GM23248 (cell line): ENCODE measurements at regions not wholly inside any gene's neighbourhood (a gene's known extent, or its start where the extent isn't known, plus 50 kb on each side); places are given as distances from the start of the nearest gene placed in this dataset.

Source experiments
- DNase-seq: peaks from one replicate; pipeline ENCODE4 v3.0.0-alpha.2; 2015
- H2AFZ ChIP-seq: fragments of 200-600 bp; sonication (generic); 2 replicates; pipeline ENCODE4 v1.6.1; 2016; ENCODE audit warnings: antibody characterized with exemption
- H3F3A ChIP-seq: fragments of 200-600 bp; sonication (generic); 2 replicates; pipeline ENCODE4 v1.6.1; 2016; ENCODE audit warnings: mild to moderate bottlenecking, antibody characterized with exemption, mixed run types; ENCODE audit not compliant: insufficient read depth
- H3K27ac ChIP-seq: fragments of 200-600 bp; sonication (generic); 2 replicates; pipeline ENCODE4 v1.5.1; 2016; ENCODE audit warnings: mild to moderate bottlenecking
- H3K27me3 ChIP-seq: fragments of 200-600 bp; sonication (generic); replicated peaks from 2 replicates; pipeline ENCODE4 v1.6.1; 2016; ENCODE audit warnings: mild to moderate bottlenecking; ENCODE audit not compliant: insufficient read depth
- H3K36me3 ChIP-seq: fragments of 200-600 bp; sonication (generic); 2 replicates; pipeline ENCODE4 v1.6.1; 2016; ENCODE audit warnings: low read depth, mild to moderate bottlenecking
- H3K4me1 ChIP-seq: fragments of 200-600 bp; sonication (generic); 2 replicates; pipeline ENCODE4 v1.6.1; 2016; ENCODE audit warnings: mild to moderate bottlenecking; ENCODE audit not compliant: insufficient read depth
- H3K4me2 ChIP-seq: fragments of 200-600 bp; sonication (generic); one replicate; pipeline ENCODE4 v1.6.1; 2016; ENCODE audit warnings: mild to moderate bottlenecking; ENCODE audit not compliant: unreplicated experiment
- H3K4me3 ChIP-seq: fragments of 200-600 bp; sonication (generic); 2 replicates; pipeline ENCODE4 v1.5.1; 2016; ENCODE audit warnings: mild to moderate bottlenecking
- H3K79me2 ChIP-seq: fragments of 200-600 bp; sonication (generic); 2 replicates; pipeline ENCODE4 v1.6.1; 2016; ENCODE audit warnings: mild to moderate bottlenecking; ENCODE audit not compliant: insufficient read depth
- H3K9ac ChIP-seq: fragments of 200-600 bp; sonication (generic); 2 replicates; pipeline ENCODE4 v1.6.1; 2016; ENCODE audit warnings: mild to moderate bottlenecking
- H3K9me2 ChIP-seq: fragments of 200-600 bp; sonication (generic); 2 replicates; pipeline ENCODE4 v1.6.1; 2016; ENCODE audit warnings: mixed run types, mild to moderate bottlenecking, moderate library complexity; ENCODE audit not compliant: insufficient read depth
- H3K9me3 ChIP-seq: fragments of 200-600 bp; sonication (generic); one replicate; pipeline ENCODE4 v1.6.1; 2017; ENCODE audit warnings: low read depth
- H4K20me1 ChIP-seq: fragments of 200-600 bp; sonication (generic); 2 replicates; pipeline ENCODE4 v1.6.0; 2016; ENCODE audit not compliant: insufficient read depth
- EZH2 ChIP-seq: fragments of 200-600 bp; sonication (generic); IDR thresholded peaks from 2 replicates; pipeline ENCODE4 v1.6.1; 2018; ENCODE audit warnings: antibody characterized with exemption, mild to moderate bottlenecking; ENCODE audit not compliant: insufficient read depth, poor library complexity, severe bottlenecking
- EZH2phosphoT487 ChIP-seq: fragments of 200-600 bp; sonication (generic); IDR thresholded peaks from 2 replicates; pipeline ENCODE4 v1.6.1; 2018; ENCODE audit warnings: antibody characterized with exemption, moderate library complexity, mild to moderate bottlenecking, low read depth; ENCODE audit not compliant: insufficient read depth
- WGBS, 2 experiments: methylation state at CpG; one replicate each; pipeline ENCODE4 v1.1.6; 2015 to 2017; ENCODE audit warnings: low lambda C conversion rate in 2 of 2, low coverage in 1 of 2; ENCODE audit errors: missing lambda C conversion rate in 2 of 2; 5-methylcytosine and 5-hydroxymethylcytosine counted together
- in situ Hi-C: fragments of 300-500 bp; cut with MboI; formaldehyde crosslinking; loops from 2 replicates; pipeline ENCODE4 v1.15.0; 2020

GRCh38 chr2:236405357-236405756 is 141.2 kb upstream of the ASB18 start:
- in situ Hi-C loops = no loop called here
- H3K4me3 ChIP-seq = no peak overlapping the region
- H3K4me1 ChIP-seq = no peaks in the 10 kb centered on the region
- H2AFZ ChIP-seq = no peak overlapping the region
- no peaks in the 10 kb centered on the region for H3K36me3 ChIP-seq
- no peaks in the 10 kb centered on the region for H4K20me1 ChIP-seq
- no peak overlapping the region for H3K4me2 ChIP-seq
- no peak for DNase-seq
- H3K9me3 ChIP-seq = no peaks in the 10 kb centered on the region
- TF ChIP-seq EZH2phosphoT487 (no peak), EZH2 (no peak)
- no peaks in the 10 kb centered on the region for H3F3A ChIP-seq
- no peaks in the 10 kb centered on the region for H3K27me3 ChIP-seq
- H3K9ac ChIP-seq = no peak overlapping the region
- no peak overlapping the region for H3K27ac ChIP-seq
- no peaks in the 10 kb centered on the region for H3K9me2 ChIP-seq
- WGBS, 2 experiments = 61% methylated on average over 8 of the region's 8 CpGs
- no peaks in the 10 kb centered on the region for H3K79me2 ChIP-seq

- no peaks in the 10 kb centered on the region for H3K36me3 ChIP-seq
- no peaks in the 10 kb centered on the region for H3K79me2 ChIP-seq
- H3K4me1 ChIP-seq = no peaks in the 10 kb centered on the region
- no peak overlapping the region for H3K4me2 ChIP-seq
- no peak overlapping the region for H3K4me3 ChIP-seq
- in situ Hi-C loops = no loop called here
- TF ChIP-seq EZH2 (no peak), EZH2phosphoT487 (no peak)
- DNase-seq = no peak
- no peak overlapping the region for H3K9ac ChIP-seq
- no peaks in the 10 kb centered on the region for H4K20me1 ChIP-seq
- 59 to 61% methylated on average over 7 of the region's 7 CpGs for WGBS, 2 experiments
- no peak overlapping the region for H2AFZ ChIP-seq
- no peak overlapping the region for H3K27ac ChIP-seq
- H3K27me3 ChIP-seq = 0 out of 2 replicates have a peak, but pooled peaks cover 3% of the 10 kb centered on the region
- H3F3A ChIP-seq = no peaks in the 10 kb centered on the region
- H3K9me2 ChIP-seq = no peaks in the 10 kb centered on the region
- no peaks in the 10 kb centered on the region for H3K9me3 ChIP-seq
These were observed 143.9 kb upstream of the ASB18 start for GRCh38 chr2:236408090-236408489.

DNA sequence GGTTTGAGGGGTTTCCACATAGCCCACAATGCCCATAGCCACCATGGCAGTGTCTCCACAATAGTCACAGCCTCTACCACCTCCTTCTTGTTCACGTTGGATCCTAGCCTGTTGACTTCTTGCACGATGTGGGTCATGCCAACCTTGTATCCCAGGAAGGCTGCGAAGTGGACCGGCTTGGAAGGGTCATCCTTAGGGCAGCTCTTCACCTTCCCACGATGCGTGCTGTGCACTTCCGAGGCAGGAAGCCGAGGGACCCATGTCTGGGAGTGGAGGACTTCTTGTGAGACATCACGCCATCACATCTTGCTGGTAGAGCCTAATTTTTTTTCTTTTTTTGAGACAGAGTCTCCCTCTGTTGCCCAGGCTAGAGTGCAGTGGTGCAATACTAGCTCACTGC is 144.6 kb upstream of the ASB18 start:
- no peak for TF ChIP-seq EZH2phosphoT487
- TF ChIP-seq EZH2 = no peak
- H3K9me2 ChIP-seq = no peaks in the 10 kb centered on the region
- H3K9ac ChIP-seq = no peak overlapping the region
- H3K27ac ChIP-seq = no peak overlapping the region
- 43 to 51% methylated on average over 8 to 9 of the region's 9 CpGs for WGBS, 2 experiments
- no peaks in the 10 kb centered on the region for H4K20me1 ChIP-seq
- no peaks in the 10 kb centered on the region for H3F3A ChIP-seq
- H3K27me3 ChIP-seq = peaks cover 10% of the 10 kb centered on the region; the same call in 1 of the 2 replicates
- H3K4me3 ChIP-seq = no peak overlapping the region
- H3K36me3 ChIP-seq = no peaks in the 10 kb centered on the region
- no peak overlapping the region for H2AFZ ChIP-seq
- DNase-seq = no peak
- no peaks in the 10 kb centered on the region for H3K9me3 ChIP-seq
- no peaks in the 10 kb centered on the region for H3K79me2 ChIP-seq
- no peak overlapping the region for H3K4me2 ChIP-seq
- in situ Hi-C loops = no loop called here
- no peaks in the 10 kb centered on the region for H3K4me1 ChIP-seq

GRCh38 chr2:236415684-236416444 is 151.7 kb upstream of the ASB18 start:
- Histone ChIP-seq H3K4me1 (no peaks in the 10 kb centered on the region), H3K9me2 (no peaks in the 10 kb centered on the region), H3K9ac (no peak overlapping the region), H3K27me3 (peaks cover 21% of the 10 kb centered on the region), H4K20me1 (no peaks in the 10 kb centered on the region), H3K4me3 (no peak overlapping the region), H3K9me3 (no peaks in the 10 kb centered on the region), H3K36me3 (no peaks in the 10 kb centered on the region), H2AFZ (no peak overlapping the region), H3K4me2 (no peak overlapping the region), H3F3A (no peaks in the 10 kb centered on the region), H3K27ac (no peak overlapping the region), H3K79me2 (no peaks in the 10 kb centered on the region)
- 27 to 28% methylated on average over 7 of the region's 7 CpGs for WGBS, 2 experiments
- no peak for DNase-seq
- TF ChIP-seq EZH2 (no peak), EZH2phosphoT487 (no peak)
- in situ Hi-C loops = no loop called here
